H1 (cell line): ENCODE measurements at regions not wholly inside any gene's neighbourhood (a gene's known extent, or its start where the extent isn't known, plus 50 kb on each side); places are given as distances from the start of the nearest gene placed in this dataset.

Experiments used
- CREB1 ChIP-seq: IDR thresholded peaks from 2 replicates; pipeline ENCODE4 v1.6.1; 2012; ENCODE audit warnings: inconsistent platforms
- CTCF ChIP-seq, 3 experiments: IDR thresholded peaks; 1 replicate in 2 of 3; 2 replicates in 1 of 3; pipeline versions ENCODE4 v1.5.1 to v1.6.1; 2011; ENCODE audit warnings: low read length in 3 of 3, mild to moderate bottlenecking in 3 of 3, inconsistent platforms in 2 of 3, low read depth in 1 of 3, moderate library complexity in 1 of 3; ENCODE audit not compliant: insufficient read depth in 1 of 3; ENCODE audit errors: control extremely low read depth in 1 of 3
- FOSL1 ChIP-seq: IDR thresholded peaks from 2 replicates; pipeline ENCODE4 v1.6.1; 2011; ENCODE audit warnings: mild to moderate bottlenecking, low read depth, low read length, moderate library complexity; ENCODE audit not compliant: insufficient read depth

- TF ChIP-seq CTCF (IDR thresholded peaks at IDR 0.05; ENCODE audit: control extremely low read depth in 1 of 3, insufficient read depth in 1 of 3, low read depth in 1 of 3, low read length in 3 of 3): no peak
- no peak for TF ChIP-seq FOSL1
- no peak for TF ChIP-seq CREB1
Measured at GRCh38 chr3:188031121-188031520, 122.8 kb upstream of the LPP start.
